Natural killer cell treated with Interleukin-12 subunit alpha and Interleukin-12 subunit beta and Interleukin-15 and Interleukin-18, amount 100 ng/mL, for 72 hours (primary cell): ENCODE measurements at regions not wholly inside any gene's neighbourhood (a gene's known extent, or its start where the extent isn't known, plus 50 kb on each side); places are given as distances from the start of the nearest gene placed in this dataset.
A peak's percentile ranks its signal among the peaks of the same experiment; 100 is the strongest.
"Not testable (repeated sequence)": the region's sequence is repeated elsewhere in the genome, so short reads cannot be mapped to it uniquely, and the experiment has no call there.

Experiments
- ATAC-seq, 2 donors: fragments of 150-1000 bp; cut with Tn5 transposase in 1 of 2; sonication (Bioruptor Pico), chemical (Tn5 transposase) in 1 of 2; 2 replicates each; pipeline ENCODE4 v1.10.0; 2021
- DNase-seq: peaks from one replicate; pipeline ENCODE4 v3.0.0; 2022; ENCODE audit warnings: low spot score
- H3K27ac Mint-ChIP-seq, 2 donors: 1 replicate in 1 of 2; 2 replicates in 1 of 2; pipeline ENCODE4 v1.8.0; 2022; ENCODE audit warnings: mixed read lengths in 2 of 2, mild to moderate bottlenecking in 1 of 2, moderate library complexity in 1 of 2
- H3K27me3 Mint-ChIP-seq, 2 donors: 1 replicate in 1 of 2; 2 replicates in 1 of 2; pipeline ENCODE4 v1.8.0; 2022; ENCODE audit warnings: mixed read lengths in 2 of 2
- H3K36me3 Mint-ChIP-seq: one replicate; pipeline ENCODE4 v1.8.0; 2022; ENCODE audit warnings: mixed read lengths
- H3K4me1 Mint-ChIP-seq, 2 donors: 1 replicate in 1 of 2; 2 replicates in 1 of 2; pipeline ENCODE4 v1.8.0; 2022; ENCODE audit warnings: low read depth in 2 of 2, mixed read lengths in 2 of 2, mild to moderate bottlenecking in 1 of 2
- H3K4me3 Mint-ChIP-seq: one replicate; pipeline ENCODE4 v1.8.0; 2022; ENCODE audit warnings: mixed read lengths
- H3K9me3 Mint-ChIP-seq: 2 replicates; pipeline ENCODE4 v1.8.0; 2022; ENCODE audit warnings: mixed read lengths

DNA sequence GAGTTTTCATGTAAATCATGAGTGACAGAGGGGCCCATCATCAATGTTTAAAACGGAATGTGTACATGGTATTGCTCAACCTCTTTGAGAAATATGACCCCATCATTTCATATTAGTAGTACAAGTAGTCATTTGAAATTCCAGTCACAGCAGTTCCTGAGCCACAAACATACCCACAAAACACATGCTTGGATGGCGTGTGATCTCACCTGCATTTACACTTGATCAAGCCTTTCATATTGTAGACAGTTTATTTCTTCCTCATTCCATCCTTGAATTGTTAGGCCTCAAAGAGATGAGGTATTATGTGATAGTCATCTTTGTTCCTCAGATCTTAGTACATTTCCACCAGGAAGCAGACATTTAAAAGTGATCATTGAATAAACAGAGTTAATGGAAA lies 96.8 kb upstream of the TAS2R1 start:
- ATAC-seq, result no peak
- no peaks in the 10 kb centered on the region for H3K27me3 Mint-ChIP-seq
- DNase-seq, result no peak
- peaks cover 20% of the 10 kb centered on the region for H3K9me3 Mint-ChIP-seq
- no peak overlapping the region for H3K27ac Mint-ChIP-seq
- no peaks in the 10 kb centered on the region for H3K4me1 Mint-ChIP-seq
- H3K4me3 Mint-ChIP-seq, result no peak overlapping the region
- H3K36me3 Mint-ChIP-seq, result no peaks in the 10 kb centered on the region

DNA sequence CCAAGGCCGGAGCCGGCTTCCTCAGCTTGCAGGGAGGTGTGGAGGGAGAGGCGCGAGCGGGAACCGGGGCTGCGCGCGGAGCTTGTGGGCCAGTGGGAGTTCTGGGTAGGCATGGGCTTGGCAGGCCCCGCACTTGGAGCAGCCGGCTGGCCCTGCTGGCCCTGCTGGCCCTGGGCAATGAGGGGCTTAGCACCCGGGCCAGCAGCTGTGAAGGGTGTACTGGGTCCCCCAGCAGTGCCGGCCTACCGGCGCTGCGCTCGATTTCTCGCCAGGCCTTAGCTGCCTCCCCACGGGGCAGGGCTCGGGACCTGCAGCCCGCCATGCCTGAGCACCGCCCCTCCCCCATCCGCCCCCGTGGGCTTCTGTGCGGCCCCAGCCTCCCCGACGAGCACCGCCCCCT lies 95.1 kb upstream of the TAS2R1 start:
- DNase-seq, H3K4me3 Mint-ChIP-seq, H3K27me3 Mint-ChIP-seq, H3K27ac Mint-ChIP-seq, H3K36me3 Mint-ChIP-seq, H3K4me1 Mint-ChIP-seq: not testable (repeated sequence)
- peaks cover 12% of the 10 kb centered on the region for H3K9me3 Mint-ChIP-seq
- ATAC-seq, result peak in 1 of 2 donors; percentile 17

DNA sequence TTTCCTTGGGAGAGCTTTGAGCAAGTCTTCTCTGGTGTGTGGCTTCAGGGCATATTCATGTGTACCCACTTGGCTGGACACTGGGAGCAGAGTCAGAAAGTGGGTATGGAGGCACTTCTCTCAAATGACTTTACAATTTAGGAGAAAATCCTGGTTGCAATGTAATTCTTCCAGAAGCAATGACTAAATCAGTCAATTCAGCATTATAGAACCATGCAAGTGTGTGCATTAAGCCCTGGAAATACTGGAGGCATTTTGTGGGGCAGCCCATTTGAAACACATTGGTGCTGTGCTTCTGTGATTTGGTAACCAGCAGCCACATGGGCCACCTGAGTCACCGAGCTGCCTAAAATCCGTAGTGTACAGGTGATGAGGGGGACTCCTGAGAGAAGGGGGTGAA lies 94.6 kb upstream of the TAS2R1 start:
- Mint-ChIP-seq H3K9me3 (peaks cover 14% of the 10 kb centered on the region), H3K4me3 (no peak overlapping the region), H3K27me3 (no peaks in the 10 kb centered on the region), H3K4me1 (no peaks in the 10 kb centered on the region), H3K27ac (no peak overlapping the region), H3K36me3 (no peaks in the 10 kb centered on the region)
- no peak for ATAC-seq
- no peak for DNase-seq

DNA sequence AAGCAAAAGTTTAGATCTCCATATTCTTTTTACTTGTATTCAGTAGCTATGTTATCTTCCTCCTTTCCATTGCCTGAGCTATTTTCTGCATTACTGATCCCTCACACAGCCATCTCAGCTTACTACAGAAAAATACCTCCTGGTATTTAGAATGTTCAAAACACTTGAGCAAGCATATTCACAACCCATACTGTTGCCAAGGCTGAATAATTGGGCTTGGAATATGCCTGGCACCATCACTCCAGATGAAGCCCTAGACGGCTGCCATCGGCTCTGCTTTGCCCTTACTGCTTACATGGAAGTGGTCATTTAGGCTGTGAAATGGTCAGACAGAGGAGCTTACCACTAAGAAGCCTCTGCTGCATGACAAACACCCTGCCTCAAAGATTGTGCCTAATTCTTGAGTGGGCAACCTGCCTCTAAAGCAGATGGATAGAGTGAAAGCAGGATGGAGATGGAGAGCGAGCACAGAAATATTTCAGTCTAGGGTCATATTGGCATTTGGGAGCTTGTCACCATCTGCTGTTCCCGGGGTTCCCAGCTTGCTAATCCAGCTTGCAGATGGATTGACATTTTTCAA lies 92.5 kb upstream of the TAS2R1 start:
- Mint-ChIP-seq H3K9me3 (peaks cover 14% of the 10 kb centered on the region), H3K27ac (no peak overlapping the region), H3K27me3 (no peaks in the 10 kb centered on the region), H3K4me3 (no peak overlapping the region), H3K36me3 (no peaks in the 10 kb centered on the region), H3K4me1 (no peaks in the 10 kb centered on the region)
- ATAC-seq (no peak), DNase-seq (no peak)

DNA sequence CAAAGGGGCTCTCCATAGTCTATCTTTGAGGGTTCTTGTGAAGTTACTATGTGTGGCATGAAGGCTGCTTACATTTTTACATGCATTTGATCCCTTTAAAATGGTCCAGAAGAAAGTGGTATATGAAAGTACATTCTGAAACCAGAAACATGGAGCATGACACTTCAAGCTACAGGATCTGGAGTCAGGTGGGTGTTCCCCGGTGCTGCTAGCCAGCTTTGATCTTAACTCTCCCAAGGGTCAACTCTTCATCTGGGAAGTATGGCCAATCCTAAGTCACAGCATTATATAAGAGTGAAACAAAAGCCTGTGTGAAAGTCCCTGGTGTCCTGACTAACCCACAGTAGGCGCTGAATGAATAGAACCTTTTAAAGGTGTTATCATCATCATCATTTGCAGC lies 91.0 kb upstream of the TAS2R1 start:
- DNase-seq (no peak), ATAC-seq (no peak)
- no peaks in the 10 kb centered on the region for H3K27me3 Mint-ChIP-seq
- H3K36me3 Mint-ChIP-seq, result peaks cover 5% of the 10 kb centered on the region
- H3K4me3 Mint-ChIP-seq, result no peak overlapping the region
- no peak overlapping the region for H3K27ac Mint-ChIP-seq
- peaks cover 15% of the 10 kb centered on the region for H3K9me3 Mint-ChIP-seq
- H3K4me1 Mint-ChIP-seq, result no peaks in the 10 kb centered on the region

DNA sequence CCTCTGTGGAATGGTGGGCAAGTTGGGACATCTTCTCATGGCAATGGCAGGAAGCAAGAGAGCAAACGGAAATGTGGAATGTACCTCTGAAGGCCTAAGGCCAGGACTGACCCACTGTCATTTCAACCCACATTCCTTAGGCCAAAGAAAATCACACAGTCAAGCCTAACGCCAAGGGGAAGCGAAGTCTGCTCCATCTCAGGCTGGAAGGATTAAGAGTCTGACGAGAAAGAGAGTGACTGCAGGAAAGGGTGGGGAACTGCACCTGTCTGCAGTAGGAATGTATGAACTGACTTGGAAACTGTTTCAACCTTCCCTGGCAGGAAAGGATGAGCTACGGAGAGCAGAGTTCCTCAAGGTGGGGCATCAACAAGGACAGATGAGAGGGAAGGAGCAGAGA lies 90.2 kb upstream of the TAS2R1 start:
- no peak for DNase-seq
- Mint-ChIP-seq H3K27ac (no peak overlapping the region), H3K27me3 (no peaks in the 10 kb centered on the region), H3K4me1 (no peaks in the 10 kb centered on the region), H3K9me3 (peaks cover 15% of the 10 kb centered on the region), H3K36me3 (peaks cover 5% of the 10 kb centered on the region), H3K4me3 (no peak overlapping the region)
- ATAC-seq, result no peak

DNA sequence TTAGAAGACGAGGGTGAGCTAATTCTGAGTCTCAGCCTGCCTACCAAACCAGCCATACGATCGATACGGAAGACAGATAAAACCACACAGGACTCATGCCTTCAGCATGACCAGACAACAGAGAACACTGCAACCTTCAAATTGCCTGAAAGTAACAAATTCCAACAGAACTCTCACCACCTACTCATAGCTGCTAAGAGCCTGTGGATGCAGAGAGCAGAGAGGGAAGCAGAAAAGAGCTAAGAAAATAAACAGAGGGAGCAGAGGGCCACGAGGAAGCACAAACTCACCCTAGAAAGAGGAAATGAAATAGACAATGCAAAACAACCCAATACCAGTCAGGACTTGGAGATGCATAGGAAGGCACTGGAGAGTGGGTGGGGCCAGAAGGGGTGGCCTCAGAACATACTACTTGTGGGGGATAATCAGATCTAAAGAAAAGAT lies 86.7 kb upstream of the TAS2R1 start:
- DNase-seq, result no peak
- H3K27me3 Mint-ChIP-seq, result no peaks in the 10 kb centered on the region
- ATAC-seq, result no peak
- no peak overlapping the region for H3K4me3 Mint-ChIP-seq
- H3K9me3 Mint-ChIP-seq, result peaks cover 18% of the 10 kb centered on the region
- H3K4me1 Mint-ChIP-seq, result no peaks in the 10 kb centered on the region
- peaks cover 5% of the 10 kb centered on the region for H3K36me3 Mint-ChIP-seq
- H3K27ac Mint-ChIP-seq, result no peak overlapping the region

DNA sequence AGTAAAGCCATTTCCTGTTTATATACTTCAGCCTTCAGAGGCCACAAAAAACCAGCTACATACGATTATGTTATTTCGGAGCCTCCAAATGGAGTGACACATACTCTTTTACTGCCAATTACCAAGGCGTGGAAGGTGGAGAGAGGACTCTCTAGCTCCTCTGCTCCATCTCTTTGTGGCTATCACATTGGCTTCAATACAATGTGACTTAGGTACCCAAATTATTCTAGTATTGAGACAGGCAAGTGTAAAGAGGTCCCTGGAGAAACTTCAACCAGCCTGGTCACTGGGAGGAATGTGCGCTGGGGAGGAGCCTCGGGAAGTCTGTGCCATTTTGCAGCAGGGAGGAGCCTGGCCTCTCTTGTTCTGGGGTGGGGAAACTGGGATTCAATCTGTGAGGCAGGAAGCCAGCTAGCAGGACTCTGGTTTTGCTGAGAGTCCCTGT lies 85.8 kb upstream of the TAS2R1 start:
- Mint-ChIP-seq H3K27me3 (no peaks in the 10 kb centered on the region), H3K4me3 (no peak overlapping the region), H3K36me3 (peaks cover 5% of the 10 kb centered on the region), H3K9me3 (peaks cover 18% of the 10 kb centered on the region), H3K27ac (no peak overlapping the region), H3K4me1 (no peaks in the 10 kb centered on the region)
- DNase-seq (no peak), ATAC-seq (no peak)

DNA sequence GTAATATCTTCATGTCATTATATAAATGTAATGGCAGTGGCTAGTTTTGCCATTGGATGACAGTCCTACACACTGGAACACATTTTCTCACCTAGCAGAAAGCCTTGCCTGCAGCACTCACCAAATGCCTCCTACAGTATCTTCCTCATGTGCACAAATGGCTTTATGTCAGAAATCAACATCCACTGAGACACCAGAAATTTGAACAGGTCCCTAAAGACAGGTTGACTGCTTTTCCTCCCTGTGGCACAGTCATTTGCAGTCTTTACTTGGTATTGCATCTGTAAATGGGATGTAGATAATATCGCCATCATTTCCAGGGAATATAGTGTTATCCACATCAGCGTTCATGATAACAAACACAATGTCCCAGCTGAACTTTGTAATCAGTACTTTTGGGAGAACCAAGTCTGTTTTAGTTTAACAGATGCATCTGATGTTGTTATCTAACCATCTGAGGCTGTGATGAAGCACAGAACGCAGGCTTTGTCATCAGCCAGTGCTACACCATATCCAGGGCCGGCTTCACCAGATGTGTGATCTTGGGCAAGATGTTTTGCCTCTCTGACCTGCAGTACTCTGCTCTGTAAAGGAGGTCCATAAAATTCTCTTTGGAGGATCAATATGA lies 83.9 kb upstream of the TAS2R1 start:
- DNase-seq, result no peak
- Mint-ChIP-seq H3K4me3 (no peak overlapping the region), H3K27me3 (no peaks in the 10 kb centered on the region), H3K27ac (no peak overlapping the region), H3K36me3 (peaks cover 5% of the 10 kb centered on the region), H3K9me3 (peaks cover 15% of the 10 kb centered on the region), H3K4me1 (no peaks in the 10 kb centered on the region)
- ATAC-seq, result no peak

DNA sequence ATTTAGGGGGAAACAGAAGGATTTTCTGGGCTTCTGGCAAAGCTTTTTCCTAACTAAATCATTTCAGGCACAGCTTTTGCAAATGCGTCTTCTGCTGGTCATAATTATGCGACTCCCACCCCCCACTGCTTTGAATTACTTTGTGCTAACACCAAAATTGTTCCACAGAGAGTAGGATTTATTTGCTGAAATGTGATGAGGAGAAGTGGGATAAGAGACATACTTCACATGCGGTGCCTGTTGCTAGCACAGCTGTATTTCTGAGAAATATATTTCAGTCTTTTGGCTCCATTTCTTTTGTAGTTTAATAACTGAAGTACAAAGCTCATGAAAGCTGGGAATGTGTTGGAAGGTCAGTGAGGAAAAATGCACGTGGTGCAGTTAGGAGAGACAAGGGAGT lies 83.2 kb upstream of the TAS2R1 start:
- H3K4me3 Mint-ChIP-seq, result no peak overlapping the region

DNA sequence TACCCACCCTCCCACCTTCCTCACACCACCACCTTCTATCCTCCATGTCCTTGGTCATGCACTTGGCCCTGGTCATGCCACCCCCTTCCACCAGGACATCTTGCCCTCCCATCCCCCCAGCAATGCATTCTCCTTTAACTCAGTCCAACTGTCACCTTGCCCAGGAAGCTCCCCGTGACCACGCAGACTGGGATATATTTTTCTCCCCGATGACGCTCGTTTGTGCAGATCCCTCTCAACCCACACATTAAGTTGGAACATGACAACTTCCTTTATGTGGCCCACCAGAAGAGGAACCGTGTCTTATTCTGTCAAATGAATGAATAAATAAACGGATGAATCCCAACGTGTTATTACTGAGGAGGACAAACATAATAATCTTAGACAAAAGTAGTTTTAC lies 82.8 kb upstream of the TAS2R1 start:
- no peak for ATAC-seq

More for the DNA sequence above, 83.2 kb upstream of the TAS2R1 start:
- DNase-seq (no peak), ATAC-seq (no peak)
- H3K9me3 Mint-ChIP-seq, result peaks cover 17% of the 10 kb centered on the region
- peaks cover 5% of the 10 kb centered on the region for H3K36me3 Mint-ChIP-seq
- no peaks in the 10 kb centered on the region for H3K27me3 Mint-ChIP-seq
- no peaks in the 10 kb centered on the region for H3K4me1 Mint-ChIP-seq
- no peak overlapping the region for H3K27ac Mint-ChIP-seq

DNA sequence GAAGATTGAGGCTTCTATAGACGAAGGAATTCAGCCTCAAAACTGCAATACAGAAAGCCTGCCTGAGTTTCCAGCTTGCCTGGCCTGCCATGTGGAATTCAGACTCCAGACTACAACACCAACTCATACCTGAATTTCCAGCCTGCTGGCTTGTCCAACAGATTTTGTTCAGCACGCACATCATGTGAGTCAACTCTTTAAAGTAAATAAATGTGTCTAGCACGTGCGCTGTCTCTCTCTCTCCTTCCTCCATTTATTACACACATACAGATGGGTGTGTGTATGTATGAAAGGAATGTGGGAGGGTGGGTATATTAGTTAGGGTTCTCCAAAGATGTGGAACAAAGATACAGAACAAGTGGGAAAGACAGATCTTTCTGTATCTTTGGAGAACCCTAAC lies 82.4 kb upstream of the TAS2R1 start:
- Mint-ChIP-seq H3K36me3 (peaks cover 5% of the 10 kb centered on the region), H3K9me3 (peaks cover 15% of the 10 kb centered on the region), H3K27ac (no peak overlapping the region), H3K4me1 (no peaks in the 10 kb centered on the region), H3K4me3 (no peak overlapping the region), H3K27me3 (no peaks in the 10 kb centered on the region)
- no peak for ATAC-seq
- DNase-seq, result no peak

More for the DNA sequence above, 82.8 kb upstream of the TAS2R1 start:
- H3K9me3 Mint-ChIP-seq, result peaks cover 15% of the 10 kb centered on the region
- H3K27me3 Mint-ChIP-seq, result no peaks in the 10 kb centered on the region
- H3K27ac Mint-ChIP-seq, result no peak overlapping the region
- H3K4me1 Mint-ChIP-seq, result no peaks in the 10 kb centered on the region
- H3K4me3 Mint-ChIP-seq, result no peak overlapping the region
- no peak for DNase-seq
- peaks cover 5% of the 10 kb centered on the region for H3K36me3 Mint-ChIP-seq

DNA sequence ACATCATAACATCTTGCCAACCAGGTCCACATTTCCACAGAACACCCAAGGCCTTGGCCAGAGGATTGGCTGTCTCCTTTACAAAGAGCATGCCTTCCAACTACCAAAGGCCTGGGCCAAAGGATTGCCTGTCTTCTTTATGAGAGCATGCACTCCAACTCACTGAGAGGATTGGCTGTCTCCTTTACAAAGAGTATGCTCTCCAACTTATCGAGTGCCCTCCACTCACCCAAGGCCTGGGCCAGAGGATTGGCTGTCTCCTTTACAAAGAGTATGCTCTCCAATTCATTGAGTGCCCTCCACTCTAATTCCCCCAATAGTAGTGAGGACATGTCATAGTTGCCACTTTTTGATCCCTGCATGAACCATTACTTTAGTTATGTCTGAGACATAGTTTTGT lies 79.9 kb upstream of the TAS2R1 start:
- Mint-ChIP-seq H3K27ac (no peak overlapping the region), H3K36me3 (no peaks in the 10 kb centered on the region), H3K27me3 (no peaks in the 10 kb centered on the region), H3K9me3 (peaks cover 6% of the 10 kb centered on the region), H3K4me1 (no peaks in the 10 kb centered on the region), H3K4me3 (no peak overlapping the region)
- DNase-seq (no peak), ATAC-seq (no peak)

DNA sequence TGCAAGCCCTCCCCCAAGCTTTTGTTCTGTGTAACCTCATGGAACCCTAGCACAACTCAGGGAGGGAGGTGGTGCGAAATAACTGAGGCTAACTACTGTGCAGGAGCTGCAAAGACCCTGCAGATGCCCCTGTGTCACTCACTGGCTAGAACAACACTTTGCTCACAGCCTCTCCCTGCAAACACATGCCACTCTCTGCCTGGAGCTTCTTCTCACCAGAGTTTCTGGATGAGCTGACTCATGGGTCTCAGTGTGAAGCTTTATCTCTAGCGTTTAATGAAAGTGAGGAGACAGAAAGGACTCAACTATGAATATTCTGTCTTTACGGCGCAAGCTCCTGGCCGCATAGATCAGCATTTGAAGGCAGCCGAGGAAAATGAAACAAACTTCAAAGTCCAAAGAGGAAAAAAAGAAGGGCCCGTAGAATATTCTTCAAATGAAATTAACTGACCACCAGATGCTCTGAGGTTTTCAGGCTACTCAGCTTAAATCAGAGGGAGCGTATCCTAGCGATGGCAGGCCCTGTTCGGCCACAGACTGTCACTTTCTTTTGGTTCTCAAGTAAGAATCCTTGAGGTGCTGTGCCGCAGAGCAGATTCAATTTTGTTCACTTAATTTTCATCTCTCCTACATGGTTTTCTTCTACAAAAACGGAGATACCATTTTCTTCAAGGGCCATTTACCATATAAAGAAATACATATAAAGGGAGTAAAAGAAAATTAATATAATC lies 77.7 kb upstream of the TAS2R1 start:
- no peak for DNase-seq
- H3K4me1 Mint-ChIP-seq, result no peaks in the 10 kb centered on the region
- no peak for ATAC-seq
- no peaks in the 10 kb centered on the region for H3K36me3 Mint-ChIP-seq
- no peak overlapping the region for H3K4me3 Mint-ChIP-seq
- peaks cover 3% of the 10 kb centered on the region for H3K9me3 Mint-ChIP-seq
- H3K27me3 Mint-ChIP-seq, result no peaks in the 10 kb centered on the region
- H3K27ac Mint-ChIP-seq, result no peak overlapping the region
